Left colon (tissue), 2 donors: ENCODE measurements at regions not wholly inside any gene's neighbourhood (a gene's known extent, or its start where the extent isn't known, plus 50 kb on each side); places are given as distances from the start of the nearest gene placed in this dataset.

ENCODE experiments used
- ATAC-seq: fragments of 200-7000 bp; cut with Tn5 transposase; one replicate; pipeline ENCODE4 v1.9.1; 2020; ENCODE audit warnings: mild to moderate bottlenecking, moderate library complexity
- DNase-seq, 2 donors: peaks; one replicate each; pipeline ENCODE4 v3.0.0-alpha.2; 2020
- intact Hi-C, 2 donors: fragments of 100-400 bp; cut with DNase I in 1 of 2; cut with micrococcal nuclease in 1 of 2; formaldehyde crosslinking; loops; one replicate each; pipeline versions ENCODE4 v1.11.2 to v1.14.0; 2022; cut with DNase I, micrococcal nuclease
- donor health status: DM: no; HTN: no; CAD: no.
- donor health status: DM: yes; HTN: yes; CAD: no.

GRCh38 chr2:6665093-6666045, 200.3 kb downstream of the CMPK2 start:
- DNase-seq: no peak
- intact Hi-C loops: no loop called here
- no peak for ATAC-seq

- intact Hi-C loops: no loop called here
- no peak for DNase-seq
- ATAC-seq: no peak
These were observed 198.4 kb downstream of the CMPK2 start for GRCh38 chr2:6667326-6667725.

- no peak for DNase-seq
- ATAC-seq: no peak
- intact Hi-C loops: no loop called here
These were observed 193.8 kb downstream of the CMPK2 start for GRCh38 chr2:6671913-6672312.

DNA sequence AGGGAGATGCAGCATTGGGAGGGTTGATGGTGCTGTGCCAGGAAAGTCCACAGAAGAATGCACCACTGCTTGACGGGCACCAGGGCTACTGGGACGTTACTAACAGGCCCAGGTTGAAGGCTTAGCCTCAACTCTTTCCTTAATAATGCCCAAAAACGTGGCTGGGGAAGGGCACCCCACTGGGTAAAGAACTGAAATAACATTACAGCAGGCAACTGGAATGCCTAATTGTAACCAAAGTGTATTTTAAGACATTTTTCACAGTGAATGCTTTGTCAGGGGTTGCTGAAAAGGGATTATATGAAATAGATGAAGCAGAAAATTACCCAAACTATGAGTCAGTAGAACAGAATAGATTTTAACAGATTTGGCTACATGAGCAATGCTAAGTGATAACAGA, 191.3 kb downstream of the CMPK2 start:
- no peak for ATAC-seq
- intact Hi-C loops: no loop called here
- no peak for DNase-seq

- ATAC-seq (no peak), DNase-seq (no peak)
- intact Hi-C loops: no loop called here
These were observed 189.9 kb downstream of the CMPK2 start for GRCh38 chr2:6675791-6676190.

- intact Hi-C loops: no loop called here
- ATAC-seq (no peak), DNase-seq (no peak)
These were observed 189.5 kb downstream of the CMPK2 start for GRCh38 chr2:6676241-6676640.

DNA sequence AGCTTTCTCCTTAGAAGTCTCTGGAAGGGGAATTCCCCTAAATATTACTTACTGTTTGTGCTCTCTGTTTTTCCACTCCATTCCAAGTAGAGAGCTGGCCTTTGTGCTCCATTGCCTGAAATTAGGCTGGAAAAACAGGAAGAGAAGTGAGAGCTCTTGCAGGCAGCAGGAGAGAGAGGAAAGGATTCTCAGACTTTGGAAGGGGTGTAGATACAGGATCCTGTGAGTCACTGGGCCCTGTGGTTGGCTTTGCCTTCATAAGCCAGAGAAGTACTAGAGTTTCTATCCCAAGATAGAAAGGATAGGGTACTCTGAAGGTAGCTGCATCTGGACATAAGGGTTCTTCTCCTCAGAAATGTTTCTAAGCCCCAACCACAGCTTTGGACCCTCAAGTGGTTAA, 188.9 kb downstream of the CMPK2 start:
- DNase-seq (no peak), ATAC-seq (no peak)
- intact Hi-C loops: no loop called here

DNA sequence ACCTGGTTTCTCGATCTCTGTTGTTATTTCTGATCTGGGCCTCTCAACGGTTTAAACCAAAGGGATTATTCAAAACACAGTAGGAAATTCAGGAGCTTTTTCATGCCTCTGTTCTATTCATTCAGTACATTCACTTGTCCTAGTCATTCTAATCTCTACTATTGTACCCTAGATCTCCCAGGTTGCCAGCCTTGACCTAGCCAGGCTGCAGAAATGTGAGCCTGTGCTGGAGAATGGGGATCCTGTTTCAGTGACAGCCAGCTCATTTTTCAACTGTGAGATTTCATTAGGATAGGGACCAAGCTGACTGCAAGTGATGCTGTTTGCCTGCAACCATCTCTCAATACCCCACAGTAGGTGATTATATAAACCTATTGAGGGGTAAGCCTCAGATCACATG, 186.2 kb downstream of the CMPK2 start:
- intact Hi-C loops: no loop called here
- DNase-seq: no peak
- ATAC-seq: no peak

- intact Hi-C loops: no loop called here
- ATAC-seq (no peak), DNase-seq (no peak)
These were observed 182.2 kb downstream of the CMPK2 start for GRCh38 chr2:6683516-6683915.

- intact Hi-C loops: no loop called here
- no peak for ATAC-seq
- no peak for DNase-seq
These were observed 180.3 kb downstream of the CMPK2 start for GRCh38 chr2:6685447-6685846.

DNA sequence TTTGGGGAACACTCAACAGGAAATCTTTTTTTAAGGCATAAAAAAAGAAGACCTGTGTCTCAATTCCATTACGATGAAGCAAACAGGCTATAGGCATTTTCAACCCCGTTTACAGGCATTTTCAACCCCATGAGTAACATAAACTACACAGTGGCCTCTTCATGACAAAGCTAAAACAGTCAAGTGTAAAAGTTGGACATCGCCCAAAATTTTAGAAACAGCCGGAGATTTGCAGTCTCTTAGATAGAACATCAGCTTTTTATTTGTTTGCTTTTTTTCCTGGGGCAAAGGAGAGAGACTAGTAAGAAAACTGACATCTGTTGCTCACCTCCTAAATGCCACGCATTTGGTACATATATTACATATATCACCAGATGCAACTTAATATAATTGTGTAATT, 173.7 kb downstream of the CMPK2 start:
- ATAC-seq: no peak
- intact Hi-C loops: no loop called here
- no peak for DNase-seq

DNA sequence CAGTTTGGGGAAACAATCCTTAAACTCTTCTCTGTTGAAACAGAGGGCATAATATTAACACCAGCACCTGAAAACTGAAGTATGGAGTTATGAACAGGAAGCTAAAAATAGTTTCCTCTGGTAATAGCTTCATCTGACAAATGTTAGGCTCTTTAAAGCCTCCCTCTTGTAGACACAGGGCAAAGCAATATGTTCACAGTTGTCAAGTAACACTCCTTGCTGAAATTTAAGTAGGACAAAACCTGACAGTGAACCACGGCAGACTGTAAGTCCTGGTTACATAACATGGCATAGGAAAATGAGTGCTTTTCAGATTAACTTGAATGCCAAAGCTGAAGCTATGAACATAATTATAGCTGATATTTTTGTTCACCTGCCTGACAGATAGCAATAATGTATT, 172.9 kb downstream of the CMPK2 start:
- ATAC-seq (no peak), DNase-seq (no peak)
- intact Hi-C loops: no loop called here

DNA sequence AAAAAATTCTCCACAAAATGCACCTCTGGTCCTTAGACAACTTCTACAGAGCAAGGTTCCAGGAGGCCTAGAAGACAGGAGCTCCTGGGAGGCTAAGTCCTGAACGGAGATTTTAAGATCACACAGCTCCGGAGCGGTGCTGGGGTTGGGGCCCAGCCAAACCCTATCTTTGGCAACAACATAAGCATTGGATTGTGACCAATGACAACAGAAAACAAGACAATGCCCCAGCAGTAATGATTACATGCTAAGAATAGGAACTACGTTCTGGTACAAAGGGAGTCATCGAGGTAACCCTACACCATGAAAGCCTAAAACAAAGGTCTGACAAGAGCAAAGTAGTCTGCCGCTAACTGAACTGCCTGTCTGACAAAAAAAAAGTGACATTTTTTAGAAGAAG, 171.2 kb downstream of the CMPK2 start:
- no peak for ATAC-seq
- no peak for DNase-seq
- intact Hi-C loops: no loop called here

- DNase-seq (no peak), ATAC-seq (no peak)
- intact Hi-C loops: no loop called here
These were observed 165.4 kb downstream of the CMPK2 start for GRCh38 chr2:6700335-6700734.

DNA sequence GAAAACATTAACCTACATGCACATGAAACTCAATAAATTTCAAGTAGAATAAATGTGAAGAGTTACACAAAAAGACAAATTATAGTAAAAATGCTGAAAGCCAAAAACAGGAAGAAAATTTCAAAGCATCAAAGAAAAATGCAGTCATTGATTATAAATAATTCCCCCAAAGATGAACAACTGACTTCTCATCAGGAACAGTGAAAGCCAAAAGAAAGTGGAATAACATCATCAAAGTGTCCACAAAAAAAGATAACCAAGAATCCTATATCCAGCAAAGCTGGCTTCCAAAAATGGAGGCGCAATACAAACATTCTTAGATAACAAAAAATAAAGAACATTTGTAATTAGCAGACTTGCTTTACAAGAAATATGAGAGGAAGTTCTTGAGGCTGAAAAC, 161.6 kb downstream of the CMPK2 start:
- DNase-seq (no peak), ATAC-seq (no peak)
- intact Hi-C loops: no loop called here

DNA sequence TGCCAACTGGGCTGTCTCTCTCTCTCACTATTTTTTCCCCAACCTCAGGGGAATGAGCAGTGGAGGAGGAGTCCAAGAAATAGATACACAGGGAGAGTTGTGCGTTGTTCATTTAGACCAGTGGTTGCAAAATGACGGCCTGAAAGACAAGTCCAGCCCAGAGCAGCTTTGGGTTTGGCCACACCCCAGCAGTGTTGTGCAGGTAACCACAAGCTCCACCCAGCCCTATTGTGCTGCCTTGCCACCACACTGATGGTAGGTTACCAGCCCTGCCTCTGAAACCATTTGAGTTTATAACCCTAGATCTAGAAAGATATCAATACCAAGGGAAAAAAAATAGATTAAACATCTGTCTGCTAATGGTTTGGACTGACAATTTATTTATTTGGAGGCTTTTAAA, 144.3 kb downstream of the CMPK2 start:
- DNase-seq (no peak), ATAC-seq (no peak)
- intact Hi-C loops: no loop called here

DNA sequence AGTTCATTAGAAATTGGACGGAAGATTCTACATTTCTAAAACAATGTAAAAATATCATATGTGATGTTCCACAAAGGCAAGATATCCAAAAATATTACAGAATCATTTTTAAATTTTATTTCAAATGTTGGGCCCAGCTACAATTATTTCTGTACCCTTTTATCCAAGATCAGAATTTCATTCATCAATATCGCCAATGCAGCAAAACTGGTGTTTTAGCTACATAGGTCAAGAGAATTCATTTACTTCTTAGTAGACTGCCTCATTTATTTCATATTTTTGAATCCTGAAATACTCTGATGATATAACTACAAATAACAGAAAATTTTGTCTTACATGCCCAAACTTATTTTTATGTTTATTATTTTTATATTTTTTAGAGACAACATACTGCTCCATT, 143.1 kb downstream of the CMPK2 start:
- intact Hi-C loops: no loop called here
- DNase-seq (no peak), ATAC-seq (no peak)

- DNase-seq: no peak
- intact Hi-C loops: no loop called here
- no peak for ATAC-seq
These were observed 141.7 kb downstream of the CMPK2 start for GRCh38 chr2:6723865-6724604.

GRCh38 chr2:6724605-6725140, 141.0 kb downstream of the CMPK2 start:
- DNase-seq (no peak), ATAC-seq (no peak)
- intact Hi-C loops: no loop called here

DNA sequence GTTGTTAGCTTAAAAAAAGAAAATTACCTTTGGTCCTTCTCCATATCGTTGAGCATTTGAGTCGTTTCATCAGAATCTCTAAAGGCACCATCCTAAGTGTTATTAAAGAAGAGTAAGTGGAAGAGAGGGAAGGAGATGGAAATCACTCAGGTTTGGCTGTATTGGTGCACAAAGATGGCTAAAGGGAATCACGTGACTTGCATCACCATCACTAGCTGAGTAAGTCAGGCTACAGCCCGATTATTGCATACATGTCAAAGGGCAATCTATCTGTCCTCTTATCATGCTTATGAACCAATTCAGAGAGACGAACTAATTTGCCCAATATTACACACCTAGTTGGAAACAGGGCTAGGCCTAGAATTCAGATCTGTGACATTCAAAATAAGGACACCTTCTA, 137.6 kb downstream of the CMPK2 start:
- intact Hi-C loops: no loop called here

More for the DNA sequence above, 137.6 kb downstream of the CMPK2 start:
- no peak for DNase-seq
- no peak for ATAC-seq
